Heart left ventricle (tissue), 13 donors: ENCODE measurements at regions not wholly inside any gene's neighbourhood (a gene's known extent, or its start where the extent isn't known, plus 50 kb on each side); places are given as distances from the start of the nearest gene placed in this dataset.

Source experiments
- CTCF ChIP-seq, 12 donors: fragments of 200-600 bp; sonication (generic) in 4 of 12; IDR thresholded peaks; one replicate each; pipeline versions ENCODE4 v1.5.0 to v1.8.0; 2018 to 2022; ENCODE audit warnings: antibody characterized with exemption in 12 of 12, mild to moderate bottlenecking in 5 of 12
- POLR2A ChIP-seq, 2 donors: fragments of 450-650 bp; IDR thresholded peaks; one replicate each; pipeline ENCODE4 v1.6.1; 2017; ENCODE audit warnings: antibody characterized with exemption in 2 of 2, mild to moderate bottlenecking in 2 of 2, moderate library complexity in 2 of 2
- donor health status: ischemic (EF 13 %, LVEDD 7.1; RV severe dilation, severe dysfunction).
- donor health status: DM: no; HTN: yes; CAD: no.
- donor health status: DM: no; HTN: no; CAD: no.
- donor health status: ischemic (EF 25% LVEDD 6.9; RV normal size, moderate dysfunction).
- donor health status: ischemic (EF 25% LVEDD 5.7; RV mildly dilated, moderate dysfunction).
- donor health status: ischemic (EF 35%, LVEDD 5.7; RV mildly dilated, moderate dysfunction).
- donor health status: nonischemic (EF 11% LVEDD 7.7; RV severe dilation, severe dysfunction).
- donor health status: DM: yes; HTN: yes; CAD: no.
- donor health status: PGD.
- donor health status: ischemic (EF 29% LVEDD 5.4; RV normal size, mild dysfunction).
- donor health status: nonischemic (EF 23%, LVEDD 6.1; RV moderate dilation, normal function).

- no peak for TF ChIP-seq CTCF (IDR thresholded peaks at IDR 0.05)
- no peak for TF ChIP-seq POLR2A (IDR thresholded peaks at IDR 0.05)
Measured at GRCh38 chr2:145930318-145930717, 1410.4 kb upstream of the ZEB2 start.
